ENCODE measurements at regions not wholly inside any gene's neighbourhood (a gene's known extent, or its start where the extent isn't known, plus 50 kb on each side); places are given as distances from the start of the nearest gene placed in this dataset.

- Histone ChIP-seq H3K4me2 (ENCODE audit: low read length) (no peak overlapping the region), H4K20me1 (ENCODE audit: insufficient read depth) (no peaks in the 10 kb centered on the region), H3K9me2 (ENCODE audit: insufficient read depth) (no peaks in the 10 kb centered on the region), H3K36me3 (ENCODE audit: control insufficient read depth in 1 of 2, insufficient read depth in 2 of 2, low read length in 2 of 2) (no peaks in the 10 kb centered on the region), H3K27ac (ENCODE audit: low read depth, low read length) (no peak overlapping the region), H3K4me1 (ENCODE audit: control insufficient read depth in 1 of 2, insufficient read depth in 2 of 2, low read length in 2 of 2) (peaks cover 0 to 5% of the 10 kb centered on the region in 2 experiments; a peak in 2 of 4 replicates), H3K27me3 (ENCODE audit: insufficient read depth, low read length) (no peaks in the 10 kb centered on the region), H3K79me2 (ENCODE audit: insufficient read depth, low read length) (no peaks in the 10 kb centered on the region), H3K4me3 (replicated peaks in 1 of 2; ENCODE audit: low read depth in 1 of 2, low read length in 2 of 2) (no peak overlapping the region), H3K9me3 (ENCODE audit: control insufficient read depth in 1 of 2, insufficient read depth in 1 of 2, low read depth in 1 of 2, low read length in 2 of 2) (peaks cover 0 to 15% of the 10 kb centered on the region in 2 experiments; a peak in 2 of 4 replicates), H2AFZ (ENCODE audit: low read depth, low read length, poor library complexity, severe bottlenecking) (no peak overlapping the region), H3K9ac (ENCODE audit: low read length) (no peak overlapping the region)
- ChIA-PET POLR2A (no interaction called here), RAD21 (ENCODE audit: low non-redundant PET in 1 of 2, low total read pairs in 2 of 2, uncharacterized antibody in 2 of 2, unreplicated experiment in 2 of 2) (no interaction called here), CTCF (no interaction called here)
- intact Hi-C loops (cut with micrococcal nuclease) = no loop called here
- DNase-seq (ENCODE audit: low read depth, low spot score) (no peak), ATAC-seq (no peak)
- BruUV-seq (replicated peaks) = no TSS peak
- TF ChIP-seq ELF1 (IDR thresholded peaks at IDR 0.05; ENCODE audit: borderline replicate concordance, low read depth) = no peak
Measured at GRCh38 chr20:6699921-6700562, 67.4 kb upstream of the BMP2 start.

- Histone ChIP-seq H3K4me2 (ENCODE audit: low read length) (no peak overlapping the region), H3K27ac (ENCODE audit: low read depth, low read length) (no peak overlapping the region), H3K79me2 (ENCODE audit: insufficient read depth, low read length) (no peaks in the 10 kb centered on the region), H3K9ac (ENCODE audit: low read length) (no peak overlapping the region), H3K36me3 (ENCODE audit: control insufficient read depth in 1 of 2, insufficient read depth in 2 of 2, low read length in 2 of 2) (no peaks in the 10 kb centered on the region), H2AFZ (ENCODE audit: low read depth, low read length, poor library complexity, severe bottlenecking) (no peak overlapping the region), H3K9me2 (ENCODE audit: insufficient read depth) (no peaks in the 10 kb centered on the region), H3K4me3 (replicated peaks in 1 of 2; ENCODE audit: low read depth in 1 of 2, low read length in 2 of 2) (no peak overlapping the region), H3K9me3 (ENCODE audit: control insufficient read depth in 1 of 2, insufficient read depth in 1 of 2, low read depth in 1 of 2, low read length in 2 of 2) (peaks cover 0 to 15% of the 10 kb centered on the region in 2 experiments; a peak in 2 of 4 replicates), H3K27me3 (ENCODE audit: insufficient read depth, low read length) (no peaks in the 10 kb centered on the region), H3K4me1 (ENCODE audit: control insufficient read depth in 1 of 2, insufficient read depth in 2 of 2, low read length in 2 of 2) (peaks cover 0 to 5% of the 10 kb centered on the region in 2 experiments; a peak in 2 of 4 replicates), H4K20me1 (ENCODE audit: insufficient read depth) (no peaks in the 10 kb centered on the region)
- intact Hi-C loops (cut with micrococcal nuclease) = no loop called here
- TF ChIP-seq ATF3 (IDR thresholded peaks at IDR 0.05) = no peak
- no peak for TF ChIP-seq SIN3A (IDR thresholded peaks at IDR 0.05; ENCODE audit: low read depth)
- no peak for TF ChIP-seq MAX (IDR thresholded peaks at IDR 0.05)
- no peak for TF ChIP-seq CTCF (IDR thresholded peaks at IDR 0.05 in 2 of 3, conservative IDR thresholded peaks at IDR 0.05 in 1 of 3; ENCODE audit: borderline replicate concordance in 1 of 3, insufficient read depth in 1 of 3, low read depth in 2 of 3, low read length in 2 of 3)
- no peak for TF ChIP-seq SRF (IDR thresholded peaks at IDR 0.05; ENCODE audit: low read depth)
- TF ChIP-seq POLR2A (IDR thresholded peaks at IDR 0.05; ENCODE audit: borderline replicate concordance, extremely low read depth, insufficient read depth, insufficient read length) = no peak
- no peak for TF ChIP-seq JUND (IDR thresholded peaks at IDR 0.05)
- no peak for TF ChIP-seq SP1 (IDR thresholded peaks at IDR 0.05; ENCODE audit: low read depth)
- no peak for TF ChIP-seq EZH2 (IDR thresholded peaks at IDR 0.05)
- no peak for TF ChIP-seq ZNF274 (IDR thresholded peaks at IDR 0.05; ENCODE audit: low read depth, low read length)
- DNase-seq (ENCODE audit: low read depth, low spot score) (no peak), ATAC-seq (no peak)
- RAD21 ChIA-PET (ENCODE audit: low non-redundant PET in 1 of 2, low total read pairs in 2 of 2, uncharacterized antibody in 2 of 2, unreplicated experiment in 2 of 2) = no interaction called here
- CTCF ChIA-PET = no interaction called here
- POLR2A ChIA-PET = no interaction called here
- BruUV-seq (replicated peaks) = no TSS peak
Measured at GRCh38 chr20:6698723-6699122, 68.8 kb upstream of the BMP2 start.

Data from HCT116 (cell line).